ENCODE measurements at regions not wholly inside any gene's neighbourhood (a gene's known extent, or its start where the extent isn't known, plus 50 kb on each side); places are given as distances from the start of the nearest gene placed in this dataset.

- DNase-seq: no peak
- no peak overlapping the region for H3K27ac Mint-ChIP-seq
- H3K9me3 Mint-ChIP-seq (ENCODE audit: low read depth): no peaks in the 10 kb centered on the region
- H3K27me3 Mint-ChIP-seq: peaks cover 12% of the 10 kb centered on the region
- CTCF ChIA-PET: no interaction called here
- H3K4me1 Mint-ChIP-seq: no peaks in the 10 kb centered on the region
- ATAC-seq: no peak
- no peaks in the 10 kb centered on the region for H3K36me3 Mint-ChIP-seq
- no peak overlapping the region for H3K4me3 Mint-ChIP-seq
Measured at GRCh38 chr13:31880851-31881494, 141.6 kb downstream of the RXFP2 start.

DNA sequence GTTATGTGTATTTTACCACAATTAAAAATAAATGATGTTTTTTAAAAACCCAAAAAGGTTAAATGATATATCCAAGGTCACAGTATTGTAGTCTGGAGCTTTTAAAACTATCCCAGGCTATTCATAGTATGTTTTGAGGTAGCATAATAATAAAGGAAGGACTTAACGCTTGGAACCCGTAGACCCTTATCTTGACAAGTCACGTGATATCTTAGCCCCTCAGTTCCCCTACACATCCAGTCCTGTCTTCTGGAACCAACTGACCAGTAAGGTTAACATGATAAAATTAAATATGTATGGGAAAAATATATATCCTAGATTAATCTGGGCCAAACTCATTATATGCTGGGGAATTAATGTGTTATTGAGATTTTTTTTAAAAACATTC, 142.2 kb downstream of the RXFP2 start:
- Mint-ChIP-seq H3K4me1 (no peaks in the 10 kb centered on the region), H3K27ac (no peak overlapping the region)

DNA sequence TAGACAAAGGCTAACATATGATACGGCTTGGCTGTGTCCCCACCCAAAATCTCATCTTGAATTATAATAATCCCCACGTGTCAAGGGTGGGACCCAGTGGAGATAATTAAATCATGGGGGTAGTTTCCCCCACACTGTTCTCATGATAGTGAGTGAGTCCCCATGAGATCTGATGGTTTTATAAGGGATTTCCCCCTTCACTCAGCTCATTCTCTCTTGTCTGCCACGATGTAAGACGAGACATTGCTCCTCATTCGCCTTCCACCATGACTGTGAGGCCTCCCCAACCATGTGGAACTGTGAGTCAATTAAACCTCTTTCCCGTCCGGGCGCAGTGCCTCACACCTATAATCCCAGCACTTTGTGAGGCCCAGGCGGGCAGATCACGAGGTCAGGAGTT, 143.5 kb downstream of the RXFP2 start:
- ATAC-seq (no peak), DNase-seq (no peak)
- H3K36me3 Mint-ChIP-seq: no peaks in the 10 kb centered on the region
- no peak overlapping the region for H3K27ac Mint-ChIP-seq
- CTCF ChIA-PET: no interaction called here
- H3K9me3 Mint-ChIP-seq (ENCODE audit: low read depth): no peaks in the 10 kb centered on the region
- H3K4me3 Mint-ChIP-seq: no peak overlapping the region
- peaks cover 9% of the 10 kb centered on the region for H3K27me3 Mint-ChIP-seq
- no peaks in the 10 kb centered on the region for H3K4me1 Mint-ChIP-seq

More for the DNA sequence above, 142.2 kb downstream of the RXFP2 start:
- ATAC-seq: no peak
- CTCF ChIA-PET: no interaction called here
- Mint-ChIP-seq H3K4me3 (no peak overlapping the region), H3K36me3 (no peaks in the 10 kb centered on the region), H3K27me3 (peaks cover 11% of the 10 kb centered on the region), H3K9me3 (ENCODE audit: low read depth) (no peaks in the 10 kb centered on the region)
- no peak for DNase-seq

DNA sequence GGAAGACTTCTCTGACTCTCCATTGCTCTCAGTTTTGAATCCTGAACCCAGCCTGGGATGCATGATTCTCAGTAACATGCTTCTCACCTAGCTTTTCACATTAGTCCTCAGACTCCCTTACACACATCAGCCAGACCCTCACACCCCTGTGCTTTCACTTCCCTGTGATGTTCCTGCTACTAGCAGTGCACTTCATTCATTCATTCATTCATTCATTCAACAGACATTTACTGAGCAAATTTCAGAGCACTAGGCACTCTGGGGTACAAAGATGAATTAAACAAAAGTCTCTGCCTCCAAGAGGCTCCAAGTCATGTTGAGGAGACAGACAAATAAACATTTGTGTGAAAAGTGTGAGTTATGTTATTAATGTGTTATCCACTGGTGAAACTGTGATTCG, 145.2 kb downstream of the RXFP2 start:
- CTCF ChIA-PET: no interaction called here
- DNase-seq (no peak), ATAC-seq (no peak)
- no peaks in the 10 kb centered on the region for H3K9me3 Mint-ChIP-seq (ENCODE audit: low read depth)
- no peaks in the 10 kb centered on the region for H3K36me3 Mint-ChIP-seq
- H3K4me3 Mint-ChIP-seq: no peak overlapping the region
- H3K27me3 Mint-ChIP-seq: peaks cover 9% of the 10 kb centered on the region
- no peak overlapping the region for H3K27ac Mint-ChIP-seq
- H3K4me1 Mint-ChIP-seq: no peaks in the 10 kb centered on the region

GRCh38 chr13:31885994-31886393, 145.6 kb upstream of the FRY start:
- CTCF ChIA-PET: interaction anchor here (1.1 kb wide), 1 partner anchor 24 kb away, joined by 3 read pairs; no protein-coding TSS in a partner anchor
- Mint-ChIP-seq H3K9me3 (ENCODE audit: low read depth) (no peaks in the 10 kb centered on the region), H3K4me3 (no peak overlapping the region), H3K27me3 (peaks cover 6% of the 10 kb centered on the region), H3K27ac (no peak overlapping the region), H3K36me3 (no peaks in the 10 kb centered on the region), H3K4me1 (no peaks in the 10 kb centered on the region)
- DNase-seq (no peak), ATAC-seq (no peak)

DNA sequence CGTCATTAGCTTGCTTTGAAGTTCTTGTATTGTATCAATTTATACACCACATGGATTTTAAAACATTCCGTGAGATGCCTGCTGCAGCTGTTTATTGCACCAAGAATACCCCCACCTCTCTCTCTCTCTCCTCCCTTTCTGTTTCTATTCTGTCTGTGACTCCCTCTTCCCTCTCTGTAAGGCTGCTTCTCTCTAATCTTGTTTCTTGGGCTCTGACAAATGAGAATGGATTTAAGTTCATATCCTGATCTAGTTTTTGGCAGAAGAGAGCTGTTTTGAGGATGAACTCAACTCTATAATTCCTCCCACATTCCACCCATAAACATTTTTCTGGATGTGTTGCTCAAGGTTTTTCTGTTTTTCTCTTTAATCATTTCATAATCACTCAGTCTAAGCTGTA, 144.3 kb upstream of the FRY start:
- Mint-ChIP-seq H3K4me1 (no peaks in the 10 kb centered on the region), H3K9me3 (ENCODE audit: low read depth) (no peaks in the 10 kb centered on the region), H3K27ac (no peak overlapping the region), H3K27me3 (peaks cover 8% of the 10 kb centered on the region), H3K36me3 (no peaks in the 10 kb centered on the region), H3K4me3 (no peak overlapping the region)
- DNase-seq: no peak
- ATAC-seq: no peak
- CTCF ChIA-PET: interaction anchor here (0.6 kb wide), 1 partner anchor 700 kb away, joined by 3 read pairs; no protein-coding TSS in a partner anchor

- no peaks in the 10 kb centered on the region for H3K4me1 Mint-ChIP-seq
- DNase-seq: no peak
- CTCF ChIA-PET: no interaction called here
Measured at GRCh38 chr13:31890946-31891345, 140.6 kb upstream of the FRY start.

DNA sequence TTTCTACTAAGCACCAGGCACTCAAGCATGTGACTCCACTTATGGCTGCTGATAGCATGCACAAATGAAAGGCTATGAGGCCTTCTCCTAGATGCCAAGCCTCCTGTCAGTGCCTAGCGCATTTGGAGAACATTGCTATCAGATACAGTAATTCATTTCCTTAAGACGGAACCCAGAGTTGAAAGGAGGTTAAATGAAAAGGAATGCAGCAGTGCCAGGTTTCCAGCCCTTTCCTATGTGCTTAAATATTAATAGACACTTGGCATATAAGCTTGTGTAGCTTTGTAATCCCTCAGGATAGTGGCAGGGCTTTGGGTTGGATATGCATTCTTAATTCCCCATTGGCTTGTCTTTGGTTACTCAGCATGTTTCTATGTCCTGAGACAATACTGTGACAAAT, 140.1 kb upstream of the FRY start:
- Mint-ChIP-seq H3K36me3 (no peaks in the 10 kb centered on the region), H3K9me3 (ENCODE audit: low read depth) (no peaks in the 10 kb centered on the region), H3K27me3 (peaks cover 20% of the 10 kb centered on the region), H3K4me1 (no peaks in the 10 kb centered on the region), H3K4me3 (no peak overlapping the region), H3K27ac (no peak overlapping the region)
- CTCF ChIA-PET: no interaction called here
- no peak for DNase-seq
- no peak for ATAC-seq

More at GRCh38 chr13:31890946-31891345, 140.6 kb upstream of the FRY start:
- Mint-ChIP-seq H3K9me3 (ENCODE audit: low read depth) (no peaks in the 10 kb centered on the region), H3K4me3 (no peak overlapping the region), H3K36me3 (no peaks in the 10 kb centered on the region), H3K27ac (no peak overlapping the region), H3K27me3 (peaks cover 19% of the 10 kb centered on the region)
- no peak for ATAC-seq

GRCh38 chr13:31894931-31895330, 136.6 kb upstream of the FRY start:
- Mint-ChIP-seq H3K4me3 (no peak overlapping the region), H3K4me1 (peaks cover 6% of the 10 kb centered on the region), H3K27ac (no peak overlapping the region), H3K36me3 (no peaks in the 10 kb centered on the region), H3K27me3 (peaks cover 22% of the 10 kb centered on the region), H3K9me3 (ENCODE audit: low read depth) (no peaks in the 10 kb centered on the region)
- ATAC-seq (no peak), DNase-seq (no peak)
- CTCF ChIA-PET: no interaction called here

GRCh38 chr13:31895691-31896090, 135.9 kb upstream of the FRY start:
- CTCF ChIA-PET: no interaction called here
- Mint-ChIP-seq H3K27ac (no peak overlapping the region), H3K9me3 (ENCODE audit: low read depth) (no peaks in the 10 kb centered on the region), H3K4me1 (peaks cover 6% of the 10 kb centered on the region), H3K4me3 (no peak overlapping the region), H3K36me3 (no peaks in the 10 kb centered on the region), H3K27me3 (peaks cover 28% of the 10 kb centered on the region)
- ATAC-seq: no peak
- DNase-seq: no peak

DNA sequence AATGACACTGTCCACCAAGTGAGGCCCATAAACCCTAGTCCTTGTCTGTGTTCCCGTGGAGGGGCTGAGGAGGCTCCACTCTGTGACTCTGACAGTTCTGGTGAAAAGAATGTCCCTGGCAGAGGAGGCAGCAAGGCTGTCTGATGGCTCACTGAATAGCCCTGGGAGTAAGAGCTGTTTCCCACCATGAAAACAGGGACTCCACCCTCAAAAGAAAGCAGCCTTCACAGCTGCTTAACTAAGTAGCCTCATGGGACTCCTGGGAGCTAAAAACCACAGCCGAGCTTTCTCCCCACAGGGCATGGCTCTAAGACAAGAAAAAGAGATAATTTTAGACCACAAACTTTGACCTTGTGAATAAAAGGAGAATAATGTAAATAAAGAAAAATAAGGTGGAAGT, 135.1 kb upstream of the FRY start:
- H3K4me1 Mint-ChIP-seq: peaks cover 6% of the 10 kb centered on the region
- H3K27ac Mint-ChIP-seq: no peak overlapping the region
- ATAC-seq (no peak), DNase-seq (no peak)
- CTCF ChIA-PET: no interaction called here
- H3K36me3 Mint-ChIP-seq: no peaks in the 10 kb centered on the region
- peaks cover 32% of the 10 kb centered on the region for H3K27me3 Mint-ChIP-seq
- no peaks in the 10 kb centered on the region for H3K9me3 Mint-ChIP-seq (ENCODE audit: low read depth)
- no peak overlapping the region for H3K4me3 Mint-ChIP-seq

GRCh38 chr13:31898378-31899071, 133.0 kb upstream of the FRY start:
- H3K27ac Mint-ChIP-seq: no peak overlapping the region
- CTCF ChIA-PET: interaction anchor here (1.0 kb wide), 1 partner anchor 12 kb away, joined by 3 read pairs; no protein-coding TSS in a partner anchor
- no peaks in the 10 kb centered on the region for H3K9me3 Mint-ChIP-seq (ENCODE audit: low read depth)
- ATAC-seq: peak; percentile 45
- no peak for DNase-seq
- H3K4me3 Mint-ChIP-seq: no peak overlapping the region
- H3K36me3 Mint-ChIP-seq: no peaks in the 10 kb centered on the region
- peaks cover 32% of the 10 kb centered on the region for H3K27me3 Mint-ChIP-seq
- peaks cover 13% of the 10 kb centered on the region for H3K4me1 Mint-ChIP-seq

DNA sequence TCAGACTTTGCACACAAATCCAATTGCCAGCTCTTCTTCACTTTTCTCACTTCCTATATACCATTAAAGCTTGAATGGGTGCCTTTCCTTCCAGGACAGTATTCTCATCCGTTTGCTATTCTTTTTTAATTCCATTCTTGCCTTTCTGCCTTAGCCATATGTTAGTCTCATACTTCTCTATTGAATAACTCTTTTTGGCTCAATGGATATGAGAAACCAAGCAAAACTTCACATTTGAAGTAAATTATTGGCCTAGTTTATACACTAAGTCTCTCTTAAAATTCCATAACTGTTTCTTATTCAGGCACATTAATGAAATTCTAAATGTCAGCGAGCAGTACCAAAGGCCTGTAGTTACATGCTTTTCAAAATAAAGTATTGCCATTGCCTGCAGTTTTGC, 129.6 kb upstream of the FRY start:
- no peaks in the 10 kb centered on the region for H3K36me3 Mint-ChIP-seq
- peaks cover 23% of the 10 kb centered on the region for H3K4me1 Mint-ChIP-seq
- no peak overlapping the region for H3K27ac Mint-ChIP-seq
- no peak for ATAC-seq
- H3K27me3 Mint-ChIP-seq: peaks cover 40% of the 10 kb centered on the region
- H3K9me3 Mint-ChIP-seq (ENCODE audit: low read depth): no peaks in the 10 kb centered on the region
- DNase-seq: no peak
- no peak overlapping the region for H3K4me3 Mint-ChIP-seq
- CTCF ChIA-PET: interaction anchor here (1.4 kb wide), 1 partner anchor 8 kb away, joined by 5 read pairs; no protein-coding TSS in a partner anchor

DNA sequence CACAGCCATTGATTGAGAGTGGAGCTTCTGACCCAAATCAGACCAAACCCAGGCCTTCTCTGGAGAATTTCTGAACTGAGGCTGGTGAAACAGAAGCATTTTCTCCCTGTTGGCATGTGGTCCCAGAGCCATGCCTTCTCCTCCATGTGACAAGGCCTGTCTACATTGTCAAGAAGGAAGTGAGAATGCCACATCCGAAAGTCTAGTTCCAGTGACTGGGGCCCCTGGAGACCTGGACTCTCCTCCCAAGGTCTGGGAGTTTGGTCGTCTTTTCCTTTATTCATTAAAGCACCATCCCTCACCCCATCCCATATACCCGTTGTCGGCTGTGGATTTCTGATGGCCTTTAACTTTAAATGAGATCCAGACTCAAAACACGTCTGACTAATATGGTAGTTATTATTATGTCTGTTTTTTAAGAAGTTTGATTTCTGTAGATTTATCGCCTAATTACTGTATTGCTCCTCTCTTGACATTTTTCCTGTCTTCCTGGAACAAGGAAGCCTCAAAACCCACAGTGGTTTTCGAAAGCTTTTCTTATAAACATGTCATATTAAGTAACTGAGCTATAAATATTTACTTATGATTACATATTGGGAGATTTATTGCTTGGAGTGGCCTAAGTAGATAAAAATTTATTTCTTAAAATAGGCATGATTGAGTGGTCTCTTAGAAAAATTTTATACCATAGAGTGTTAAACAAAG, 128.3 kb upstream of the FRY start:
- Mint-ChIP-seq H3K4me3 (no peak overlapping the region), H3K9me3 (ENCODE audit: low read depth) (no peaks in the 10 kb centered on the region)
- CTCF ChIA-PET: no interaction called here

More for the DNA sequence above, 128.3 kb upstream of the FRY start:
- no peak for ATAC-seq
- peaks cover 53% of the 10 kb centered on the region for H3K27me3 Mint-ChIP-seq
- DNase-seq: no peak
- H3K36me3 Mint-ChIP-seq: no peaks in the 10 kb centered on the region
- H3K27ac Mint-ChIP-seq: no peak overlapping the region
- peaks cover 22% of the 10 kb centered on the region for H3K4me1 Mint-ChIP-seq

Data from activated CD8-positive, alpha-beta memory T cell treated with anti-CD3 and anti-CD28 coated beads, Interleukin-2, amount 10 ng/mL, durations not matched to agents 7 days and 5 days (primary cell).